Right ventricle myocardium superior (tissue), 1 donor: ENCODE measurements at regions not wholly inside any gene's neighbourhood (a gene's known extent, or its start where the extent isn't known, plus 50 kb on each side); places are given as distances from the start of the nearest gene placed in this dataset.

Experiments
- ATAC-seq: fragments of 200-7000 bp; cut with Tn5 transposase; one replicate; pipeline ENCODE4 v1.9.1; 2020; ENCODE audit warnings: mild to moderate bottlenecking; ENCODE audit not compliant: poor library complexity
- DNase-seq: peaks from one replicate; pipeline ENCODE4 v3.0.0-alpha.2; 2020
- intact Hi-C: fragments of 100-400 bp; cut with DNase I; formaldehyde crosslinking; loops from one replicate; pipeline ENCODE4 v1.11.2; 2022
- donor health status: DM: no; HTN: yes; CAD: no; lungs with severe emphysema.

DNA sequence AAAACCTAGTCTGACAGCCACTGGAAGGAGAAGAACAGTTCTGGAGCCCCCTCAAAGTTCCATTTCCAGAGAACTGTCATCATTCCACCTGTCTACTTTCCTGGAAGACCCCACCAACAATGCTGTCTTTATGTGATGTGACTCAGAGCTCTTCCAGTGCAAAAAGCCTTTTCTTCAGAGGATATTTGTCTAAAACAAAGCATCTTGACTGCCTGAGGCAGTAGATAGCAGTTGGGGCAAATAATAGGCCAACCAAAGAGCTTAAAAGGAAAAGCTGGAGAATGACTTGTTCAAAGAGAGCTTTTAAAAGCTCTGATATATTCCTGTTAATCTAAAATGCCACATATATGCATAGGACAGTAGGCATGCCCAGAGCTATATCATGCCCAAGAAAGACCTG lies 62.6 kb downstream of the MIS18A start:
- intact Hi-C loops = no loop called here
- ATAC-seq (no peak), DNase-seq (no peak)

DNA sequence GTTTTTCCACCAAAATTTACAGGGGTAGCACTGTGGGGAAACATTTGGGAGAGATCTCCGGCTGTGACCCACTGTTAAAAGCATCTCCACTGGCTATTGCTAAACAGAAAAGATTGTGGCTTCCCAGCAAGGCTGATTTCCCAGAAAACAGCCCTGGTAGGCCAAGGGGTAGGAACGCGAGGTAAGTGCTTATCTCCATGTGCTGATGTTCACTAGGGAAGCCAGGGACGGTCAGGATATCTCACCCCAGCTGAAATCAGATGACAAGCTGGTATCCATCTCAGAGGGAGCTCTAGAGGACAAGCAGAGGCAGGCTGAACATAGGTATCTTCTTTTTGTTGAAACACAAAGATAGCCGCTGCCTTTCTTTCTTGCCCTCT lies 63.6 kb downstream of the MIS18A start:
- no peak for DNase-seq
- intact Hi-C loops = no loop called here
- ATAC-seq = no peak

DNA sequence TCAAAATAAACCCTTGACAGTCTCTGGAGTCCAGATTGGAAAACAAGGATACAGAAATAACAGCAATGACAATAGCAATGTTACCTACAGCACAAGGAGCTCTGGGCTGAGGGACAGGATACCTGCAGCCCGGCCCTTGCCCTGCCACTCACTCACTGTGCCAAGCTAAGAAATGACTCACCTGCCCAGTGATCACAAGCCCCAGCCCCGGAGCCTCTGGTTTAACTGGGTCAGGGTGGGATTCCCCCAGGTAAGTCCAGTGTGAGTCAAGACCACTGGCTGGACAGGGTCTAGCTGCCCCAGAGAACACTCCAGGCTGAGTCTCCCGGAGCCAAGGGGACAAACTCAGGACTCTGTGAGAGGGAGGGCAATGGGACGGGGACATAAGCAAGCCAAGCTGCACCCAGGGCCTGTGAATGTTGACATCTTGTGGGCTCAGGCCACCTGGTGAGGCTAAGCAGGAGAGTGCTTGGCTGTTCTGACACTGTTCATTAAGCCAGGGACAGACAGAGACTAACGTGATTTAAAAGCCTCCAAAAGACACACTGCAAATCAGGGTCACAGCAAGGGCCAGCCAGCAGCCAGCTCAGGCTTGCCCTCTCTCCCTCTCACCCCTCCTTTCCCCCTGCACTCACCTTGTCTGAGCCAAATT lies 64.1 kb downstream of the MIS18A start:
- no peak for ATAC-seq
- intact Hi-C loops = no loop called here
- DNase-seq = no peak

DNA sequence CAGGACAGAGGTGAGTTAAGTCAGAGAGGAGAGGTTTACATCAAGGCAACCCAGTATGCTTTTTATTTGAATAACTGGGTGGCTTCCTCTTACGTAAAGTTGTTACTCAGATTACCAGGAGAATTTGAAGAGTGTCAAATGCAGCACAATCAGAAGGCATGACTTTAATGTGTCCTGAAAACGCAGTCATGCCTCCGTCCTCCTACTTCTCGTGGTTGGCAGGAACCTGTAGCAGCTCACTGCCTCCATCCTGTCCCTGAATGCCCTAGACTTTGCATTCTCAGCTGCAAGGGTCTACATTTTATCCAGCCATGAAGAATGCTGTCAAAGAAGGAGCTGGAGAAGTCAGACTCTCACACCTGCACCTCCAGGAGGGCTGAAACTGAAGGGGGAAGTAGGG lies 66.7 kb downstream of the MIS18A start:
- intact Hi-C loops = no loop called here
- ATAC-seq = no peak

DNA sequence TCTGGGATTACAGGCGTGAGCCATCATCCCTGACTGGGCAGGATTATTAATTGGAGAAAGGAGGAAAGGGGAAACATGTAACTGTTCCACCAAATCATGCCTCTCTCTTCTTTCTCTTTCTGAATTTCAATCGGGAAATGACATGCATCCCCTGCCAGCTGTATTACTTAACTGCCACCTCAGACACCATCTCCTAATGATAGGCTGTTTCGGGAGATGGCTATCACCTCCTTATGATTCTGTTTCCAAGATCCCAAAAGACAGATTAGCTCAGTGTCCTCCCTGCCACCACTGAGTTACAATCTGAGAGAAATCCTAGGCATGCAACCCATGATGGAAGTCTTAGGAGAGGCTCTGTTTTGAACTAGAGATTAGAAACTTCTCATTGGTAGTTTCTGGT lies 67.5 kb downstream of the MIS18A start:
- ATAC-seq (no peak), DNase-seq (no peak)
- intact Hi-C loops = no loop called here

More for the DNA sequence above, 66.7 kb downstream of the MIS18A start:
- DNase-seq = no peak

DNA sequence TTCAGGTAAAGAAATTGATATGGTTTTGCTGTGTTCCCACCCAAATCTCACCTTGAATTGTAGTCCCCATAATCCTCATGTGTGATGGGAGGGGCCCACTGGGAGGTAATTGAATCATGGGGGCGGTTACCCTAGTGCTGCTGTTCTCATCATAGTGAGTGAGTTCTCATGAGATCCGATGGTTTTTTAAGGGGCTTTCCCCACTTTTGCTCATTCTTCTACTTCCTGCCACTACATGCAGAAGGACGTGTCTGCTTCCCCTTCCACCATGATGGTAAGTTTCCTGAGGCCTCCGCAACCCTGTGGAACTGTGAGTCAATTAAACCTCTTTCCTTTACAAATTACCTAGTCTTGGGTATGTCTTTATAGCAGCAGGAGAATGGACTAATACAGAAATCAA lies 69.3 kb downstream of the MIS18A start:
- ATAC-seq (no peak), DNase-seq (no peak)
- intact Hi-C loops = no loop called here

DNA sequence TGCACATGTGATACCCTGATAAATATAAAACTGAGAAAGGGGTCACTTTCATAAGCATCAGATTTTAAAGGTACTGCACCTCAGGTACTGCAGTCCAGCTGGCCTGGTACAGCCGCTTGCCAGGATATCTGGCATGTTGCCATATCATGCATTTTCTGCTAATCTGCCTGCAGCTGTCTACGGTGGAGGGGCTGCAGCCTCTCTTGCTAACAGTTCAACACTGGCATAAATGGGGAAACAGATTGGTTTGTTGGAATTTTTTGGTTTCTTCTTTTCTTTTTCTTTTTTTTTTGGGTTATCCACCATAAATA lies 71.5 kb downstream of the MIS18A start:
- intact Hi-C loops = no loop called here

DNA sequence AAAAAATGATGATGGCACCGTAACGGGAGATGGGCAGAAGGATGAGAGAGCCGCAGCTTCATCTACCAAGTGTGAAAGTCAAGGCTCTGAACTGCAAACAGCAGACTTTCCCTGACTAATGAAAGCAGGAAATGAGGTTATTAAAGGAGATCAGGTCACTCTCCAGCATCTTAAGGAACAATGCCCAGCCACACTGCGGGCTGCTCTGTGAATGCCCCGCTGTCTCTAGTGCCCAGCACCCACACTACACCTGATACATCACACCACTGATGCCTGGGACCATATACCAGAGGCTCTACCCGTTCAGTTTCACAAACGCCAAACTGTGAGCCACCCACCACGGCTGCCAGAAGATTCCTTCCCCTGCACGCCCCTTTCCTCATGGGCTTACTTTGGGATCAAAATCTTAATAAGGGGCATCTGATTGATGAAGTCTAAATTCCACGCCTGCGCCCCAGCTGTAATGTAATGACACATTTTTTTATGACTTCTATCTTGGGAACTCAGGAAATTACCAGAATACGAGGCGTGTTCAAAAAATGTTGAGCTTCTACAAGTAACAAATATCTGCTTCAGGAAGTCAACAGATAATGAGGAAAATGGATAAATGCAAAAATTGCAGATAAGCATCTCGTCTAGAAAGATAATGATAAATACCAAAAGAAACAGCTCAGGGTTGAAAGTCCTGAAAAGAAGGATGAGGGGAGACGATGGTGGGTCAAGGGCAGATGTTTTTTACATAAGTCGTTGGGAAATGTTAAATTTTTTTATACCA lies 72.0 kb downstream of the MIS18A start:
- ATAC-seq (no peak), DNase-seq (no peak)
- intact Hi-C loops = no loop called here

More for the DNA sequence above, 71.5 kb downstream of the MIS18A start:
- DNase-seq = no peak
- ATAC-seq = no peak

DNA sequence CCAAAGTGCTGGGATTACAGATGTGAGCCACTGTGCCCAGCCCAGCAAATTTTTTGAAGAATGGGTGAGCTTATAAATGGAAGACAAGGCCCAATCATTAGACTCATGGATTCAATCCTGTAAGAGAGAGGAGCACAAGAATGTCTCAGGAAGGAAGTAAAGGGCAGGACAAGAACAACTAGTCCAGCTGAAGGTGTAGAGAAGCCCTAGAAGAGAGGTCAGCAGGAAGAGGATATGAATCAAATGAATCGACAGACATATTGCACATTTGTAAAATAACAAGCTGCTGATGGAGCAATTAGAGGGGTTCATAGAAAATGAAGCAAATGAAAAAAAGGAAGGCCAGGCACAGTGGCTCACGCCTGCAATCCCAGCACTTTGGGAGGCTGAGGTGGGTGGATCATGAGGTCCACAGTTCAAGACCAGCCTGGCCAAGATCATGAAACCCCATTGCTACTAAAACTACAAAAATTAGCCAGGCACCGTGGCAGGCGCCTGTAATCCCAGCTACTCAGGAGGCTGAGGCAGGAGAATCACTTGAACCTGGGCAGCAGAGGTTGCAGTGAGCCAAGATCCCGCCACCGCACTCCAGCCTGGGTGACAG lies 74.9 kb downstream of the MIS18A start:
- intact Hi-C loops = no loop called here
- no peak for DNase-seq
- no peak for ATAC-seq

DNA sequence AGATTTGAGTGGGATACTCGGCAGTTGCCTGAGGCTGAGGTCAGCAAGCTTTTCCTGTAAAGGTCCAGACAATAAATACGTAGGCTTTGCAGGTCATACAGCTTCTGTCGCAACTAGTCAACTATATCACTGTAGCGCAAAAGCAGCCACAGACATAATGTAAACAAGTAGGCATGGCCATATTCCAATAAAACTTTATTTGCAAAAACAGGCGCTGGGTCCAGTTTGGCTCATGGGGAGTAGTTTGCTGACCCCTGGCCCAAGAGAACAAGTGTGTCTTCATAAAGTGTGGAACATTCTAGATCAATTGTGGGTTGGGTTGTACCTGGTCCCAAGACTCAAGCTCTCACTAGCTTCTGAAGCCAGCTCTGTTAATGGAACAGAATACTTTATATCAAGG lies 78.8 kb downstream of the MIS18A start:
- DNase-seq (no peak), ATAC-seq (no peak)
- intact Hi-C loops = no loop called here

DNA sequence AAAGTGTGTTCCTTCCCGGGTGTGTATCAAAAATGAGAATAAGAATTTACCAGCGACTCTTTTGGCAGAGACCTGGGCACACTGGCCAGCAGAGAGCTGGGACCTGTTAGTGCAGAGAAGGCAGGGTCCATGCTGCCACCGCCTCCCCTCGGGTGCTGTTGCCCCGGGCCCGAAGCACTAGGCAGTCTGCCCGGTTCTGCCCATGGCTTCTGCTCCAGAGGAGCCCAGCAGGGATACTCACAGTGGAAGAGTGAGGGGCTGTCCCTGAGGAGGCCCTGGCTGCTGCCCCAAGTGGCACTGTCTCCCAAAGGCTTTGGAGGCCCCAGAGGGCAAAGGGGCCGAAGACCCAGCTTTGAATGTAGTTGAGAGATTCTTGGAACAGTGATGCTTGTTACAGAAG lies 80.5 kb downstream of the MIS18A start:
- DNase-seq (no peak), ATAC-seq (no peak)
- intact Hi-C loops = no loop called here

DNA sequence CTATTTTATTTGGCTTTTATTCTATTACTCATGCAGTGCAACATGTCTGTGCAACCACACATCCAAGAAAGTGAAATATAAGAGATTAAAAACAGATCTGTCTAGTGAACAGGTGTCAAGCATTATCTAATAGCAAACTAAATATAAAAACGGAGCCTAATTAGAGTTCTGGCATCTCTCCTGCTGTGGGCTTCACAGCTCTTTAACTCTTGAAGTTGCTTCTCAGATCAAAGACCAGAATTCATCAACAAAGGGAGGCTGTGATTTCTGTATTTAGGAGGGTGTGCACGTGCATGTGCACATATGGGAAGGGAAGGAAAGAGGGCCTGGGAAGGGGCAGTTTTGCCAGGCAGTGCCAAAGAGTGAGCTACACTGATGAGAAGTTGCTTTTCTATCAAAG lies 81.0 kb downstream of the MIS18A start:
- DNase-seq (no peak), ATAC-seq (no peak)
- intact Hi-C loops = no loop called here

DNA sequence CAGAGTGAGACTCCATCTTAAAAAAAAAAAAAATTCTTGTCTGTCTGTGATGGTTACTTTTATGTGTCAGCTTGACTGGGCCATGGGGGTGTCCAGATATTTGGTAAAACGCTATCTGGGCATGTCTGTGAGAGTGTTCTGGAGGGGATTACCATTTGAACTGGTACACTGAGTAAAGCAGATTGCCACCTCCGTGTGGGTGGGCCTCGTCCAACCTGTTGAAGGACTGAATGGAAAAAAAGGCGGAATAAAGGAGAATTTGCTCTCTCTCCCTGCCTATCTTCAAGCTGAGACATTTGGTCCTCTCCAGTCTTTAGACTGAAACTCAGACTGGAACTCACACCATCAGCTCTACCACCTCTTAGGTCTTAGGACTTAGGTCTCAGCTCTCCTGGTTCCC lies 82.8 kb downstream of the MIS18A start:
- DNase-seq (no peak), ATAC-seq (no peak)
- intact Hi-C loops = no loop called here

DNA sequence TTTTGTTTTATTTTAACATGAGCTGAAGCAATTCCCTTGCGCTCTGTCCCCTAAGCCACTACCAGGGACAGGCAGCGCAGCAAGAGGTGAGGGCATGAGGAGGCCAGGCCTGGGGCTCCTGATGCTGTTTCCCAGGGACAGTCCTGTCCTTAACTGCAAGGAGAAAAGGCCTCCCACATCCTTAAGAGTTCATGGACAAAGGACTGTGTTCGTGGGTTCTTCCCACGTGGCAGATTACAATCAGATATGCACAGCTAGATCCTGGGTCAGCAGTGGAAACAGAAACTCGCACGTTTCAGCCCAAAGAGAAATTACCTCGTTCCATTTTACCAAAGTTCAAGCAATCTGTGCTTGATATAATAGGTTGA lies 85.8 kb downstream of the MIS18A start:
- DNase-seq (no peak), ATAC-seq (no peak)
- intact Hi-C loops = no loop called here

DNA sequence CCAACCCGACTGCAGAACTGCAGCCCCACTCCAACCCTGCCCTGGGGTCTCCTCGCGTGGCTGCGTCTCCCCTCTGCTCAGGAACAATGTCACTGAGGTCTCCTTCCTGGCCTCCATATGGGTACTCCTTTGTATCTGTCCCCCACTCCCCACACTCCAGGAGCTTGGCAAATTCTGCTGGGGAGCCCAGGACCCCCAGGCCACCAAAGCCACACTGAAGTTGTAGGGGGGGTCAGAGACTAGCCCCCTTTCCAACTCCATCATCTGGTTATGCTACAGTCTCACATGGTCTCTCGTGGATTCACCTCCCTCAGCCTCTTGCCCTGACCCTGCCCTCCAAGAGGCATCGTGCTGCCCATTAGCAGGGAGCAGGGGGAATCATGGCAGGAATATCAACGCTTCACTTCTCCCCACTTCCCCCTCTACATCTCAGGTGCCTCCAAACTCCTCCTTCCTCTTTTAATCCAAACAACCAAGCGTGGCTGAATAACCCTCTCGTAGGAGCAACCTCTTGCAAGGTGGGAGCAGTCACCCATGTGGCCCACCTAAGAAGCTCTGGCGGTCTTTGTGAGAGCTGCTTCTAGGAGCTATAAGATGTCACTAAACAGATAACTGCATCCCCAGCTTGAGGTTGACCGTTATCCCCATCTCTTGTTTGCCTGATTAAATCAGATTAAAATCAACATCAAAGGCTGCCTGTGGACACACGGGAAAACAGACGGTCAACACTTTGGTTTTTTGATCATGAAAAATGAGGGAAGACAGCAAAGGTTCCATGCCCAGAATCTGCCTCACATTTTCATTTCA lies 86.4 kb downstream of the MIS18A start:
- DNase-seq (no peak), ATAC-seq (no peak)
- intact Hi-C loops = no loop called here

DNA sequence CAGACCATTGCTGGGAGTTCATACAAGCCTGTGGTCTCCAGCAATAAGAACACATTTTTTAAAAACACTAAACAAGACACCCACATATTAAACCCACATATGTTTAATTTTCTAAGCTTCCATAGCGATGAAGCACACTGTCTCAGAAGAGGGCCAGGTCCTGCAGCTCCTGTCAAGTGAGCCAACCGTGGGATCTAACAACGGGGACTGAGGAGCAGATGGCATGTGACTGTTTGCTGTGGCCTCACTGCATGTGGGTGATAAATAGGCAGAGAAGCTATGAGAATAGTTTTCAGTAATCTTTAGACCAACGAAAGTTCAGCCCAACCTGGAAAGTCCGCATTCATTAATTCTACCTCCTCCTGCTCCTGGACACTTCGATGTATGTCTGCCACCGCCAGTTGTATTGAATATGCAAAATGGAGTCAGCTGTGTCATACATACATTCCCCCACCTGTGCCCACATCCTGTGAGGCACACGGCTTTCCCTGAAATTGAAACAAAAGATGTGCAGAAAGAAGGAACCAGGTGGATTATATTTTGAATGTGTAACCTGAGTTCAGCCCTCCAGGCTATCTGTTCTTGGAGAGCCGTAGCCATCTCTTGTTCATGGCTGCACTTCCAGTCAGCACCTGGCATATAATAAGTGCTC lies 88.2 kb downstream of the MIS18A start:
- DNase-seq (no peak), ATAC-seq (no peak)
- intact Hi-C loops = no loop called here

DNA sequence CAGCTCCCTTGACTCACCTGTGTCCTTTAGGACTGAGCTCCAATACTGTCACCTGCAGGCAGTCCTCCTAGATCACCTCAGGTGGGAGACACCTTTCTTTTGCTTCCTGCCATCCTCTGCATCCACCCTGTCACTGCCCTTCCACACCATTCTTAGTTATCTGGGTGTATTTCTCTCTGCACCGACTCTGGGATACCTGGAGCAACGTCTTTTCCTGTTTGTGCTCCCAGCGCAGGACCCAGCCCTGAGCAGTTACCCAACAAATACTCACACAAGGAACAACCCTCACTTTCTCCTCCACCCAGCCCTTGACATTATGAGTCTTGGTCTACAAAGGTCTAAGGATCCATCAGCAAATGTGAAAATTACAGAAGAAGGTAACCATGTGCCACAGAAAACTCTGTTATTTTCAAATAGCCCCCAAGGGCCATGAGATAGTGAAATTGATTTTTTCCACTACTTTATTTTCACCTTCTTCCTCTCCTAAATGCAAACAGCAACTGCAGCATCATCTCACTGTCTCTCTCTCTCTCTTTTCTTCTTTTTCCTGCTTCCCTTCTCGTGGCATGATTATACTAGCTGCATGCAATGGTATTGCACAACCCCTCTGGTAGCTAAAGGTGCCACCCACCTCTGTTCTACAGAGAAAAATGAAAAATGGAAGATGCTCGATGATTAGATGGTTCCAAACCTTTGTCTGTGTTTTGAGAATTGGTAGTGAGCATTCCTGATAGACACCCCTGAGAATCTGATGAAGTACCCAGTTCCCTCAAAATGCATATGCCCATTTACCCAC lies 89.0 kb downstream of the MIS18A start:
- no peak for ATAC-seq
- no peak for DNase-seq
- intact Hi-C loops = no loop called here

DNA sequence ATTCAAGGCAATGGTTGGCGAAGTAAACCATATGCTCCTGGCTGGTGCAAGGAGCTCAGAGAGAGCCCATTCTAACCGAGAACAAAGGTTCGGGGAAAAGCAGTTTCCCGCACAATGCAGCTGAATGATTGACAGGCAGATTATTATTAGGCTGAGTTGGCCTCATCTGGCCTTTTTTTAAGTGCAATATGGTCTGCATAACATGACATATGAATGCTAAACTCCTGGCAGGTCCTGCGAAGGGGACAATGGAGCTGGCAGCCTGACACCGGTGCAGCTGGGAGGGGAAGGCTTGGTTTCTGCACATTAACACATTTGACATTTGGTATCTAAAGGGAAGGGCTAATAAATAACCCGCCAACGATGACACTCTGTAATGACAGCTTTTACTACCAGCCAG lies 92.0 kb downstream of the MIS18A start:
- DNase-seq (no peak), ATAC-seq (peak; percentile 43)
- intact Hi-C loops = no loop called here

DNA sequence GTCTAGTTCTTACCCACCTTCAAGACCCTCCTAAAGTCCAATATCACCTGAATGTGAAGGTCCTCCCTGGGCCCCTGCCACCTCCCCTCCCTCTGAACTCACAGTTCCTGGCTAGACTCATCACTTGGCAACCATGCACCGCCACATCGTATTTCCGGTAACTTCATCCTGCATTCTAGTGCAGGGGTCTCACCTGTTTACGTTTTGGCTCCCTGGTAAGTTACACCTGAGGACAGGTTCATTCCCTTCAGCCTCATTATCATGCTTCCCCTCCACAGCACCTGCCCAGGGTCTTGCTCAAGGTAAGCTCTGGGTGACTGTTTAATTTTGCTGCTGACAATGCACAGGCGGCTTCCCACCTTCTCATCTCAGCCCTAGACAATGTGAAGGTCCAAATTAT lies 93.1 kb downstream of the MIS18A start:
- ATAC-seq (no peak), DNase-seq (no peak)
- intact Hi-C loops = no loop called here
